Rectal smooth muscle tissue (tissue), 1 donor: ENCODE measurements at regions not wholly inside any gene's neighbourhood (a gene's known extent, or its start where the extent isn't known, plus 50 kb on each side); places are given as distances from the start of the nearest gene placed in this dataset.

Source experiments
- H3K27ac ChIP-seq: one replicate; pipeline ENCODE4 v1.7.0; 2013; ENCODE audit warnings: low read depth, low read length, inconsistent platforms
- H3K27me3 ChIP-seq: one replicate; pipeline ENCODE4 v1.7.0; 2013; ENCODE audit warnings: low read length; ENCODE audit not compliant: control insufficient read depth, insufficient read depth
- H3K36me3 ChIP-seq: one replicate; pipeline ENCODE4 v1.7.0; 2013; ENCODE audit warnings: low read length; ENCODE audit not compliant: control insufficient read depth, insufficient read depth
- H3K4me1 ChIP-seq: one replicate; pipeline ENCODE4 v1.7.0; 2013; ENCODE audit warnings: low read length; ENCODE audit not compliant: control insufficient read depth, insufficient read depth
- H3K4me3 ChIP-seq: one replicate; pipeline ENCODE4 v1.7.0; 2013; ENCODE audit warnings: low read length
- H3K9ac ChIP-seq: one replicate; pipeline ENCODE4 v1.7.0; 2013; ENCODE audit warnings: low read length

- Histone ChIP-seq H3K4me1 (no peaks in the 10 kb centered on the region), H3K9ac (no peak overlapping the region), H3K36me3 (no peaks in the 10 kb centered on the region), H3K27me3 (no peaks in the 10 kb centered on the region), H3K27ac (no peak overlapping the region), H3K4me3 (no peak overlapping the region)
Observed at GRCh38 chr5:155926031-155926430, 400.9 kb upstream of the SGCD start.

- Histone ChIP-seq H3K27ac (no peak overlapping the region), H3K9ac (no peak overlapping the region), H3K27me3 (no peaks in the 10 kb centered on the region), H3K4me3 (no peak overlapping the region), H3K4me1 (no peaks in the 10 kb centered on the region), H3K36me3 (no peaks in the 10 kb centered on the region)
Observed at GRCh38 chr5:155926766-155927165, 400.2 kb upstream of the SGCD start.

GRCh38 chr5:155929112-155929511, 397.9 kb upstream of the SGCD start:
- no peak overlapping the region for H3K4me3 ChIP-seq
- no peaks in the 10 kb centered on the region for H3K27me3 ChIP-seq
- no peaks in the 10 kb centered on the region for H3K4me1 ChIP-seq
- H3K9ac ChIP-seq: no peak overlapping the region
- H3K27ac ChIP-seq: no peak overlapping the region
- no peaks in the 10 kb centered on the region for H3K36me3 ChIP-seq

- H3K9ac ChIP-seq: no peak overlapping the region
Observed at GRCh38 chr5:155934964-155935363, 392.0 kb upstream of the SGCD start.

GRCh38 chr5:155935723-155936122, 391.2 kb upstream of the SGCD start:
- no peaks in the 10 kb centered on the region for H3K4me1 ChIP-seq
- H3K4me3 ChIP-seq: no peak overlapping the region
- no peaks in the 10 kb centered on the region for H3K36me3 ChIP-seq
- no peak overlapping the region for H3K27ac ChIP-seq
- H3K27me3 ChIP-seq: no peaks in the 10 kb centered on the region
- no peak overlapping the region for H3K9ac ChIP-seq

More at GRCh38 chr5:155934964-155935363, 392.0 kb upstream of the SGCD start:
- Histone ChIP-seq H3K4me3 (no peak overlapping the region), H3K27me3 (no peaks in the 10 kb centered on the region), H3K27ac (no peak overlapping the region), H3K36me3 (no peaks in the 10 kb centered on the region), H3K4me1 (no peaks in the 10 kb centered on the region)

GRCh38 chr5:155936520-155937406, 390.2 kb upstream of the SGCD start:
- Histone ChIP-seq H3K36me3 (no peaks in the 10 kb centered on the region), H3K4me1 (no peaks in the 10 kb centered on the region), H3K9ac (no peak overlapping the region), H3K4me3 (no peak overlapping the region), H3K27ac (no peak overlapping the region), H3K27me3 (no peaks in the 10 kb centered on the region)

GRCh38 chr5:155938051-155938450, 388.9 kb upstream of the SGCD start:
- Histone ChIP-seq H3K27ac (no peak overlapping the region), H3K4me1 (no peaks in the 10 kb centered on the region), H3K27me3 (no peaks in the 10 kb centered on the region), H3K4me3 (no peak overlapping the region), H3K36me3 (no peaks in the 10 kb centered on the region), H3K9ac (no peak overlapping the region)

GRCh38 chr5:155941340-155941739, 385.6 kb upstream of the SGCD start:
- Histone ChIP-seq H3K36me3 (no peaks in the 10 kb centered on the region), H3K27ac (no peak overlapping the region), H3K4me3 (no peak overlapping the region), H3K27me3 (no peaks in the 10 kb centered on the region), H3K4me1 (no peaks in the 10 kb centered on the region), H3K9ac (no peak overlapping the region)

GRCh38 chr5:155943516-155944407, 383.2 kb upstream of the SGCD start:
- no peaks in the 10 kb centered on the region for H3K36me3 ChIP-seq
- H3K27ac ChIP-seq: no peak overlapping the region
- no peaks in the 10 kb centered on the region for H3K4me1 ChIP-seq
- H3K4me3 ChIP-seq: no peak overlapping the region
- H3K9ac ChIP-seq: no peak overlapping the region
- no peaks in the 10 kb centered on the region for H3K27me3 ChIP-seq

GRCh38 chr5:155947394-155948062, 379.4 kb upstream of the SGCD start:
- Histone ChIP-seq H3K27me3 (no peaks in the 10 kb centered on the region), H3K36me3 (no peaks in the 10 kb centered on the region), H3K9ac (no peak overlapping the region), H3K4me1 (no peaks in the 10 kb centered on the region), H3K27ac (no peak overlapping the region), H3K4me3 (no peak overlapping the region)

- Histone ChIP-seq H3K27me3 (no peaks in the 10 kb centered on the region), H3K4me3 (no peak overlapping the region)
Observed at GRCh38 chr5:155948576-155948975, 378.4 kb upstream of the SGCD start.

GRCh38 chr5:155952486-155953089, 374.4 kb upstream of the SGCD start:
- H3K36me3 ChIP-seq: no peaks in the 10 kb centered on the region
- no peak overlapping the region for H3K27ac ChIP-seq
- no peak overlapping the region for H3K4me3 ChIP-seq
- H3K4me1 ChIP-seq: no peaks in the 10 kb centered on the region
- no peaks in the 10 kb centered on the region for H3K27me3 ChIP-seq
- no peak overlapping the region for H3K9ac ChIP-seq

More at GRCh38 chr5:155948576-155948975, 378.4 kb upstream of the SGCD start:
- Histone ChIP-seq H3K27ac (no peak overlapping the region), H3K36me3 (no peaks in the 10 kb centered on the region), H3K4me1 (no peaks in the 10 kb centered on the region), H3K9ac (no peak overlapping the region)
